ENCODE measurements at regions not wholly inside any gene's neighbourhood (a gene's known extent, or its start where the extent isn't known, plus 50 kb on each side); places are given as distances from the start of the nearest gene placed in this dataset.

GRCh38 chr13:37390735-37391134 is 207.8 kb downstream of the POSTN start:
- intact Hi-C loops (cut with micrococcal nuclease), result no loop called here
- Mint-ChIP-seq H3K4me1 (ENCODE audit: low read depth) (no peaks in the 10 kb centered on the region), H3K36me3 (ENCODE audit: low read depth) (no peaks in the 10 kb centered on the region), H3K4me3 (no peak overlapping the region), H3K27ac (no peak overlapping the region), H3K9me3 (no peaks in the 10 kb centered on the region), H3K27me3 (ENCODE audit: low read depth) (no peaks in the 10 kb centered on the region)
- CTCF ChIA-PET, result no interaction called here
- no peak for DNase-seq

- Mint-ChIP-seq H3K27ac (no peak overlapping the region), H3K36me3 (ENCODE audit: low read depth) (no peaks in the 10 kb centered on the region), H3K4me3 (no peak overlapping the region), H3K27me3 (ENCODE audit: low read depth) (no peaks in the 10 kb centered on the region), H3K9me3 (no peaks in the 10 kb centered on the region), H3K4me1 (ENCODE audit: low read depth) (no peaks in the 10 kb centered on the region)
- intact Hi-C loops (cut with micrococcal nuclease), result no loop called here
- CTCF ChIA-PET, result no interaction called here
- no peak for DNase-seq
Observed at GRCh38 chr13:37385956-37386670, 212.5 kb downstream of the POSTN start.

DNA sequence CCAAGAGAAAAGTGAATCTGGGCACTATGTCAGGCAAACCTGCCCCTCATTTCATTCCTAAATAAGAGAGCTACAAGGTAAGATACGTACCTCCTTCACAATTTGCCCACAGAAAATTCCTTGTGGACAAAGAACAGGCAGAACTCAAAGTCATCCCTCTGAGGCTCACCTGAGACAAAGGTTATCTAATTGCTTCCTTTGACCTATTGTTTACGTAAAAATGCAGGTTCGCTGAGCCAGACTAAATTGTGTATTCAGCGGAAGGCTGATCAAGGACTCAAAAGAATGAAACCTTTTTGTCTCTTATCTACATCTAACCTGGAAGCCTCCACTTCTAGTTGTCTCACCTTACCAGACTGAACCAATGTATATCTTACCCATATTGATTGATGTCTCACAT is 213.3 kb downstream of the POSTN start:
- Mint-ChIP-seq H3K27ac (no peak overlapping the region), H3K4me1 (ENCODE audit: low read depth) (no peaks in the 10 kb centered on the region), H3K4me3 (no peak overlapping the region), H3K27me3 (ENCODE audit: low read depth) (no peaks in the 10 kb centered on the region), H3K9me3 (no peaks in the 10 kb centered on the region), H3K36me3 (ENCODE audit: low read depth) (no peaks in the 10 kb centered on the region)
- DNase-seq, result no peak
- CTCF ChIA-PET, result no interaction called here
- intact Hi-C loops (cut with micrococcal nuclease), result no loop called here

GRCh38 chr13:37383856-37384370 is 214.7 kb downstream of the POSTN start:
- Mint-ChIP-seq H3K4me3 (no peak overlapping the region), H3K36me3 (ENCODE audit: low read depth) (no peaks in the 10 kb centered on the region), H3K27ac (no peak overlapping the region), H3K9me3 (no peaks in the 10 kb centered on the region), H3K27me3 (ENCODE audit: low read depth) (no peaks in the 10 kb centered on the region), H3K4me1 (ENCODE audit: low read depth) (no peaks in the 10 kb centered on the region)
- intact Hi-C loops (cut with micrococcal nuclease), result no loop called here
- DNase-seq, result no peak
- CTCF ChIA-PET, result no interaction called here

- CTCF ChIA-PET, result no interaction called here
- H3K4me1 Mint-ChIP-seq (ENCODE audit: low read depth), result no peaks in the 10 kb centered on the region
- H3K27ac Mint-ChIP-seq, result no peak overlapping the region
- intact Hi-C loops (cut with micrococcal nuclease), result no loop called here
- H3K27me3 Mint-ChIP-seq (ENCODE audit: low read depth), result no peaks in the 10 kb centered on the region
- H3K9me3 Mint-ChIP-seq, result no peaks in the 10 kb centered on the region
- DNase-seq, result no peak
- H3K4me3 Mint-ChIP-seq, result no peak overlapping the region
- no peaks in the 10 kb centered on the region for H3K36me3 Mint-ChIP-seq (ENCODE audit: low read depth)
Observed at GRCh38 chr13:37383046-37383445, 215.5 kb downstream of the POSTN start.

DNA sequence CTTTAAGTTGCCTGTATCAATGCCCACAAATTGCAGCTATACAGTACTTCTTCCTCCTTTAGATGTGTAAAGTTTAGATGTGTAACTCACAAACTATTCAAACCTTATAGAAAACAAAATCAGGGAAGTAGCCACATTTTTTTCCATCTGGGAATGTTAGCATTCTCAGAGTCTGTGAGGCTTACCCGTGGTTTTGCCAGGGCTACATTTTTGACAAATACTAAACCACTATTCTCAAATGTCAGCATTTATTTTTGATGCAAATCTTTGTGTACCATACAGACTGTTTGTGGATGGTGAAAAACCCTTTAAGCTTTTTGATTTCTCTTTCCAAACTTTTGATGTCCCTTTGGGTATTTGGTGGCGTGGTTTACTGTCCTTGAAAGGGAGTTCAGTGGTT is 216.4 kb downstream of the POSTN start:
- Mint-ChIP-seq H3K27me3 (ENCODE audit: low read depth) (no peaks in the 10 kb centered on the region), H3K27ac (no peak overlapping the region), H3K9me3 (no peaks in the 10 kb centered on the region), H3K36me3 (ENCODE audit: low read depth) (no peaks in the 10 kb centered on the region), H3K4me1 (ENCODE audit: low read depth) (no peaks in the 10 kb centered on the region), H3K4me3 (no peak overlapping the region)
- no peak for DNase-seq
- intact Hi-C loops (cut with micrococcal nuclease), result no loop called here
- CTCF ChIA-PET, result no interaction called here

- H3K4me3 Mint-ChIP-seq, result no peak overlapping the region
- intact Hi-C loops (cut with micrococcal nuclease), result no loop called here
Observed at GRCh38 chr13:37381502-37381901, 217.1 kb downstream of the POSTN start.

GRCh38 chr13:37379841-37380240 is 218.7 kb downstream of the POSTN start:
- Mint-ChIP-seq H3K4me3 (no peak overlapping the region), H3K4me1 (ENCODE audit: low read depth) (no peaks in the 10 kb centered on the region), H3K27ac (no peak overlapping the region), H3K36me3 (ENCODE audit: low read depth) (no peaks in the 10 kb centered on the region), H3K9me3 (no peaks in the 10 kb centered on the region), H3K27me3 (ENCODE audit: low read depth) (no peaks in the 10 kb centered on the region)
- CTCF ChIA-PET, result no interaction called here
- DNase-seq, result no peak
- intact Hi-C loops (cut with micrococcal nuclease), result no loop called here

More at GRCh38 chr13:37381502-37381901, 217.1 kb downstream of the POSTN start:
- H3K27ac Mint-ChIP-seq, result no peak overlapping the region
- no peaks in the 10 kb centered on the region for H3K4me1 Mint-ChIP-seq (ENCODE audit: low read depth)
- CTCF ChIA-PET, result no interaction called here
- no peak for DNase-seq
- no peaks in the 10 kb centered on the region for H3K27me3 Mint-ChIP-seq (ENCODE audit: low read depth)
- H3K36me3 Mint-ChIP-seq (ENCODE audit: low read depth), result no peaks in the 10 kb centered on the region
- H3K9me3 Mint-ChIP-seq, result no peaks in the 10 kb centered on the region

DNA sequence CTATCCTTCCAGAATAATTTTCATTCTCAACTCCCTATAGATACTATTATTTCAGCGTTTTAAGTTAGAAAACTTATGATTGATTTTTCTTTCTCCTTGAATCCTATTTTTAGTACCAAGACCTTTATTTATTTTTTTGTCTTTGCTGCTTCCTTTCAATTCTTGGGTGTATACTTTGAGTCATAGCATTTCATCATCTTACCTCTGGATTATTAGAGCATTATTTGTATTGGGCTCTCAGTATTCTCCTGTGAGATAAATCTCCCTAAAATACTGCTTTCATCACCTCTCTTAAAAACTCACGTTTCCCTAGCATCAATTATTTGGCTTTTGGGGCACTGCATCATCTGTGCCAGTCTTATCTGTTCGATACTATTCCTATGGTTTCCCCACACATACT is 222.8 kb downstream of the POSTN start:
- Mint-ChIP-seq H3K9me3 (no peaks in the 10 kb centered on the region), H3K4me1 (ENCODE audit: low read depth) (no peaks in the 10 kb centered on the region), H3K27ac (no peak overlapping the region), H3K36me3 (ENCODE audit: low read depth) (no peaks in the 10 kb centered on the region), H3K4me3 (no peak overlapping the region), H3K27me3 (ENCODE audit: low read depth) (no peaks in the 10 kb centered on the region)
- intact Hi-C loops (cut with micrococcal nuclease), result no loop called here
- no peak for DNase-seq
- CTCF ChIA-PET, result no interaction called here

GRCh38 chr13:37375071-37375470 is 223.5 kb downstream of the POSTN start:
- H3K4me3 Mint-ChIP-seq, result no peak overlapping the region
- no peak for DNase-seq
- H3K27ac Mint-ChIP-seq, result no peak overlapping the region
- H3K9me3 Mint-ChIP-seq, result no peaks in the 10 kb centered on the region
- intact Hi-C loops (cut with micrococcal nuclease), result no loop called here
- no peaks in the 10 kb centered on the region for H3K36me3 Mint-ChIP-seq (ENCODE audit: low read depth)
- H3K27me3 Mint-ChIP-seq (ENCODE audit: low read depth), result no peaks in the 10 kb centered on the region
- no peaks in the 10 kb centered on the region for H3K4me1 Mint-ChIP-seq (ENCODE audit: low read depth)
- CTCF ChIA-PET, result no interaction called here

DNA sequence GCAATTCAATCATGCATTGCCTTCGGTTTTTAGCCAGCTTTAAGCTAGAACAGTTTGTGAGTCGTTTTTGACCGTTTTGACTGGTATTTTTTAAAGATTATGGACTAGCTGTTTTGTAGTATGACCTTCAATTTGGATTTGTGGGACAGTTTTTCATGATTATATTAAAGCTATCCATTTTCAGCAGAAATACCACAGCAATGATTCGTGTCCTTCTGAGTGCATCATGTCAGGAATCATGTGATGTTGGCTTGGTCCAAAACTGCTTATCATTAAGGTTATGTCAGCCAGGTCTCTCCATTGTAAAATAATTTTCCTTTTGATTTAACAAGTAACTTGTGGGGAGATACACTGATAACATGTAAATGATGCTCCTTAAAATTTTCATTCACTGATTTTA is 229.0 kb downstream of the POSTN start:
- CTCF ChIA-PET, result interaction anchor here (0.9 kb wide), 1 partner anchor 1094 kb away, joined by 3 read pairs; no protein-coding TSS in a partner anchor
- Mint-ChIP-seq H3K9me3 (peaks cover 3% of the 10 kb centered on the region), H3K4me3 (no peak overlapping the region), H3K27ac (no peak overlapping the region), H3K36me3 (ENCODE audit: low read depth) (no peaks in the 10 kb centered on the region), H3K4me1 (ENCODE audit: low read depth) (no peaks in the 10 kb centered on the region), H3K27me3 (ENCODE audit: low read depth) (no peaks in the 10 kb centered on the region)
- no peak for DNase-seq
- intact Hi-C loops (cut with micrococcal nuclease), result no loop called here

DNA sequence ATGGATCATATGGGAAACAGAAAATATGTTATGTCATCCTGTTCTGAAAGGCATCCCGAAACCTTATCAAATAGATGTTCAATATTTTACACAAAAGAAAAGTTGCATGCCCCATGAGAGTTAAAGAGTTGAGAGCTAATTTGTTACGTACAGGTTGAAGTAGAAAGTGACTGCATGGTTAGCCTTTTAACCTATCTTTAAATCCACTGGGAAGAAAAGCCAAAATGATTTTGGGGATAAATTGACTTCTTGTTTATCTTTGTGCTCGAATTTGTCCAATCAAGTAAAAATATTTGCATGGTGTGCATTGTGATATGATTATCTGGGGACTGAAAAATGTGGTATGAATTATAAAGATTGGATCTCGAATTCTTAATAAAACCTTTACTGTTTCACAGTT is 230.1 kb downstream of the POSTN start:
- no peak for DNase-seq
- no peaks in the 10 kb centered on the region for H3K27me3 Mint-ChIP-seq (ENCODE audit: low read depth)
- H3K9me3 Mint-ChIP-seq, result peaks cover 3% of the 10 kb centered on the region
- H3K4me1 Mint-ChIP-seq (ENCODE audit: low read depth), result no peaks in the 10 kb centered on the region
- no peak overlapping the region for H3K27ac Mint-ChIP-seq
- H3K4me3 Mint-ChIP-seq, result no peak overlapping the region
- no peaks in the 10 kb centered on the region for H3K36me3 Mint-ChIP-seq (ENCODE audit: low read depth)
- intact Hi-C loops (cut with micrococcal nuclease), result no loop called here
- CTCF ChIA-PET, result no interaction called here

DNA sequence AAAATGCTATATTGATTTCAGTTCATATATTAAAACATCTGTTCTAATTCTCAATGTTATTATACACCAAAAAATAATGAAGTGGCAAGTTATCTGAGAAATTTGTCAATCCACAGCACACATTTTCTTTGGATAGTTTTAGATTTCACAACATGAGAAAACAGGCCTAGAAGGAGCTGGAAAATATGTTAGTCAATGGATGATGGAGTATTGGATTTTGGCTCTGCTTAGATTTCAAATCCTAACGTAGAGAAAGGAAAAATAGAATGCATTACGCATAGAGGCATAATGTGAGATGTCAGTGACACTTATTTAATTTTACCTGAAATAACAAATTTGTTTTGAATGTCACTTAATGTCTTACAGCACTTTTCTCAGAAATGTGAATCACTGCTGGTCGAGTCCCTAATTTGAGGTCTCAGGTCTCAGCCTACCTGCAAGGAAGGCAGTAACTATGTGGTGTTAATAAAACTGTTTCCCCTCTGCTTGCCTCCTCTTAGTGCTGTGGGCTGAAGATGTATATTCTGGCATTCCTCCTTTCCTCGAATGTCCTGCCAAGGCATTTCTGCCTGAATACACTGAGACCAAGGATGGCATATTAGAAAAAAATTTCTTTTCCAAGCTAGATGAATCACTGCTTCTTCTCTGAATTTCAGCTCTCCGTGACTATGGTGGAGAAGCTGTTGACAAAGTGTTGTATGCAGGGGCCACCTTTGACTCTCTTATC is 232.4 kb downstream of the POSTN start:
- Mint-ChIP-seq H3K9me3 (peaks cover 3% of the 10 kb centered on the region), H3K4me1 (ENCODE audit: low read depth) (no peaks in the 10 kb centered on the region), H3K27ac (no peak overlapping the region), H3K27me3 (ENCODE audit: low read depth) (no peaks in the 10 kb centered on the region), H3K36me3 (ENCODE audit: low read depth) (no peaks in the 10 kb centered on the region), H3K4me3 (no peak overlapping the region)
- intact Hi-C loops (cut with micrococcal nuclease), result no loop called here
- DNase-seq, result no peak
- CTCF ChIA-PET, result no interaction called here
